ENCODE measurements at regions not wholly inside any gene's neighbourhood (a gene's known extent, or its start where the extent isn't known, plus 50 kb on each side); places are given as distances from the start of the nearest gene placed in this dataset.

- no peak for TF ChIP-seq CTCF (IDR thresholded peaks at IDR 0.05; ENCODE audit: low read length)
- TF ChIP-seq EZH2 (optimal IDR thresholded peaks at IDR 0.05; ENCODE audit: low read depth, low read length): no peak
Measured at GRCh38 chr1:87437663-87438295, 109.1 kb downstream of the LMO4 start.
